Mucosa of descending colon (tissue), 3 donors: ENCODE measurements at regions not wholly inside any gene's neighbourhood (a gene's known extent, or its start where the extent isn't known, plus 50 kb on each side); places are given as distances from the start of the nearest gene placed in this dataset.

Experiments used
- ATAC-seq: fragments of 200-7000 bp; cut with Tn5 transposase; one replicate; pipeline ENCODE4 v1.9.1; 2020; ENCODE audit warnings: mild to moderate bottlenecking, moderate library complexity
- DNase-seq, 3 donors: peaks; one replicate each; pipeline ENCODE4 v3.0.0-alpha.2; 2020
- H3K36me3 ChIP-seq: fragments of 200-600 bp; one replicate; pipeline ENCODE4 v1.8.0; 2021; ENCODE audit warnings: low read depth, mild to moderate bottlenecking
- H3K4me1 ChIP-seq: fragments of 200-600 bp; one replicate; pipeline ENCODE4 v1.8.0; 2021; ENCODE audit warnings: low read depth, mild to moderate bottlenecking
- H3K4me3 ChIP-seq: fragments of 200-600 bp; one replicate; pipeline ENCODE4 v1.8.0; 2021; ENCODE audit warnings: mild to moderate bottlenecking
- H3K9me3 ChIP-seq: fragments of 200-600 bp; one replicate; pipeline ENCODE4 v1.8.0; 2021; ENCODE audit warnings: mild to moderate bottlenecking
- intact Hi-C, 2 donors: fragments of 100-400 bp; cut with DNase I in 1 of 2; cut with micrococcal nuclease in 1 of 2; formaldehyde crosslinking; loops; one replicate each; pipeline versions ENCODE4 v1.11.0 to v1.11.1; 2022; cut with DNase I, micrococcal nuclease
- TF ChIP-seq, protein P1 (sequence below): fragments of 200-600 bp; IDR thresholded peaks from one replicate; pipeline ENCODE4 v1.8.0; 2022; ENCODE audit warnings: antibody characterized with exemption, mild to moderate bottlenecking
- donor health status: DM: no; HTN: no; CAD: no; lungs with moderate emphysema.
- donor health status: DM: no; HTN: no; CAD: no.
- donor health status: DM: no; HTN: yes; CAD: no.

- H3K36me3 ChIP-seq = no peaks in the 10 kb centered on the region
- no peak overlapping the region for H3K4me3 ChIP-seq
- intact Hi-C loops = no loop called here
- no peaks in the 10 kb centered on the region for H3K4me1 ChIP-seq
- ATAC-seq (no peak), DNase-seq (no peak)
- H3K9me3 ChIP-seq = peaks cover 2% of the 10 kb centered on the region
- TF ChIP-seq, protein P1, sequence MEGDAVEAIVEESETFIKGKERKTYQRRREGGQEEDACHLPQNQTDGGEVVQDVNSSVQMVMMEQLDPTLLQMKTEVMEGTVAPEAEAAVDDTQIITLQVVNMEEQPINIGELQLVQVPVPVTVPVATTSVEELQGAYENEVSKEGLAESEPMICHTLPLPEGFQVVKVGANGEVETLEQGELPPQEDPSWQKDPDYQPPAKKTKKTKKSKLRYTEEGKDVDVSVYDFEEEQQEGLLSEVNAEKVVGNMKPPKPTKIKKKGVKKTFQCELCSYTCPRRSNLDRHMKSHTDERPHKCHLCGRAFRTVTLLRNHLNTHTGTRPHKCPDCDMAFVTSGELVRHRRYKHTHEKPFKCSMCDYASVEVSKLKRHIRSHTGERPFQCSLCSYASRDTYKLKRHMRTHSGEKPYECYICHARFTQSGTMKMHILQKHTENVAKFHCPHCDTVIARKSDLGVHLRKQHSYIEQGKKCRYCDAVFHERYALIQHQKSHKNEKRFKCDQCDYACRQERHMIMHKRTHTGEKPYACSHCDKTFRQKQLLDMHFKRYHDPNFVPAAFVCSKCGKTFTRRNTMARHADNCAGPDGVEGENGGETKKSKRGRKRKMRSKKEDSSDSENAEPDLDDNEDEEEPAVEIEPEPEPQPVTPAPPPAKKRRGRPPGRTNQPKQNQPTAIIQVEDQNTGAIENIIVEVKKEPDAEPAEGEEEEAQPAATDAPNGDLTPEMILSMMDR = no peak
These were observed 381.2 kb upstream of the TBL1XR1 start for GRCh38 chr3:177578488-177578887.

DNA sequence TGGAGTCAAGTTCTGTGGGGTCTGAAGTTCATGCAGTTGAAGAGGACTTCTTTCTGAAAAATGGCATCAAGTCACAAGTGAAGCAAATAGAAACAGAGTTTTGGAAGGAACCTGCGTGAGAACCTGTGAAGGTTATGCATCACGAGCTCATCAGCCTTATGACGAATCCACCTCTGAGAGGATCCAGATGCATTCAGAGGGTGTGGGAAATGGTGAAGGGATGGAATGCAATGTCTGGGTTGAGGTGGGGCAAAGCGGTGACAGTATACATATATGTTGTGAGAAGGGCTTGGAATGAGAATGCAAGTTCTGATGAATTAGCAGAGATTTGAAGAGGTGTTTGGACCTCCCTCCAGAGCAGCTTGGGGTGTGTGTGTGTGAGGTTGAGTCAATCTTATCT, 382.1 kb upstream of the TBL1XR1 start:
- Histone ChIP-seq H3K4me3 (no peak overlapping the region), H3K9me3 (peaks cover 2% of the 10 kb centered on the region), H3K4me1 (no peaks in the 10 kb centered on the region), H3K36me3 (no peaks in the 10 kb centered on the region)
- intact Hi-C loops = no loop called here
- DNase-seq (no peak), ATAC-seq (no peak)
- TF ChIP-seq, protein P1 = no peak

DNA sequence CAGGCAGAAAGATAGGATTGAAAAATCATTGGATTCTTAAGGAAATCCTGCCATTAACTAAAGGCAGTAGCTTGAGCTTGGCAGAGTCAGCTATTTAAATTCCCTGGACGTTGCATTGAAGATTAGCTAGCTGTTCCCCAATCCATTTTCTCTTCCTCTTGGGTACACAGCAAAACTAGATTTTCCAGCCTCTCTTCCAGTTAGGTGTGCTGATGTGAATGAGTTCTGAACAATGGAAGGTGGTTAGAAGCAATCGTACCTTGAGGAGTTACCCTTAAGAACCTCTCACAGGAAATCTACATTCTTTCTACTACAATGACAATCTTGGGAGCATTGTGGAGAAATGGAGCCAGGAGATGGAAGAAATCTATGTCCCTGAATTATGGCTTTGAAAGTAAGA, 383.2 kb upstream of the TBL1XR1 start:
- no peaks in the 10 kb centered on the region for H3K4me1 ChIP-seq
- H3K9me3 ChIP-seq = peaks cover 2% of the 10 kb centered on the region
- TF ChIP-seq, protein P1 = no peak
- H3K36me3 ChIP-seq = no peaks in the 10 kb centered on the region
- no peak for ATAC-seq
- intact Hi-C loops = no loop called here
- no peak overlapping the region for H3K4me3 ChIP-seq
- no peak for DNase-seq

DNA sequence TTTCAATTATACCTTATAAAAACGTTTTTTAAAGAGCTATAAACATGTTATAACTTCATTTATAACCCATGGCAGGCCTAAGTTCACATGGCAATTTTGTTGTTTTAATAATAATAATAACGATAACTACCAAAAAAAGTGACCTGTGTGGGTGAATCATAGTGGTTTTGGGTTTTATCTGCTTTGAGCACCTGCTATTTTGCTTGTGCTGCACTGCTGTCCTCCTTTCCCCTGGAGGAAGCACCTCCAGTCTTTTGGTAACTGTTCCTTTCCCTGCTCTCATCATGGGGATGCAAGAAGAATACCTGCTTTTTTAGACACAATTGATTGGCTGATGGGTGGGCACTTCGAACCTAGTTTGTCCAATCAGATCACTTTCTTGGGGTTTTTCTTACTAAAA, 388.0 kb upstream of the TBL1XR1 start:
- Histone ChIP-seq H3K4me1 (no peaks in the 10 kb centered on the region), H3K36me3 (no peaks in the 10 kb centered on the region), H3K4me3 (no peak overlapping the region), H3K9me3 (peaks cover 2% of the 10 kb centered on the region)
- TF ChIP-seq, protein P1 = no peak
- no peak for DNase-seq
- intact Hi-C loops = no loop called here
- no peak for ATAC-seq

DNA sequence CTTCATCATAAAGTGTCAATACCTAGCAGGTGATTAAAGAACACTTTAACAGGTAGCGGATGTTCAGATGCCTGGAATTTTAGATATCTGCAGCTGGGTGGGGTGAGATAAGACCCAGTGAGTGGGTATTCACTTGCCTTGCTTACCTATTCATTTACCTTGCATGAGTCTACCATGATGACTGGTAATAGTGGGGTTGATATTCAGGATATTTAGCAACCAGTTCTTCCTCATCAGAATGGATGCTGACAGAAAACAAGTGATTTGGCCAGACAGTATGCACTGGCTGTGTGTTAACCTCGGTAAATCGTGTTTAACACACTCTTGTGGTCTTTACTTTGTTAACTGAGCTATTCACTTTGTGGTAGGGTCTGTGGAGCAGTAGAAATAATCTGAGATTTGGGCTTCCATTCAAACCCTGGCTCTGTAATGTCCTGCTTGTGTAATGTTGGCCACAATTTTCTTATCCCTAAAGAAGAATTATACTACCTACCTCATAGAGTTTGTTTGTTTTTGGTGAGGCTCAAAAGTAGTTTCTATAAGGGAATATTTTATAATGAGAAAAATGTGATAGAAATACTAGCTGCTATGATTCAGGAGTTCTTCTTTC, 391.9 kb upstream of the TBL1XR1 start:
- intact Hi-C loops = no loop called here
- ATAC-seq (no peak), DNase-seq (no peak)
- TF ChIP-seq, protein P1 = no peak
- Histone ChIP-seq H3K36me3 (no peaks in the 10 kb centered on the region), H3K4me3 (no peak overlapping the region), H3K4me1 (no peaks in the 10 kb centered on the region), H3K9me3 (no peaks in the 10 kb centered on the region)

- peak; percentile 87 for ATAC-seq
- Histone ChIP-seq H3K4me3 (no peak overlapping the region), H3K4me1 (no peaks in the 10 kb centered on the region), H3K9me3 (no peaks in the 10 kb centered on the region), H3K36me3 (no peaks in the 10 kb centered on the region)
- intact Hi-C loops = loop anchor here in 1 of 2 donors (10.0 kb wide), 1 partner anchor 135 kb away; no protein-coding TSS in a partner anchor
- TF ChIP-seq, protein P1 = no peak
- DNase-seq = no peak
These were observed 392.7 kb upstream of the TBL1XR1 start for GRCh38 chr3:177589911-177590381.
